HG03095 (cell line): ENCODE measurements at regions not wholly inside any gene's neighbourhood (a gene's known extent, or its start where the extent isn't known, plus 50 kb on each side); places are given as distances from the start of the nearest gene placed in this dataset.

Source experiments
- ATAC-seq: cut with Tn5 transposase; IDR thresholded peaks from one replicate; pipeline ENCODE4 v1.9.1; 2021; ENCODE audit warnings: moderate library complexity; ENCODE audit not compliant: unreplicated experiment

DNA sequence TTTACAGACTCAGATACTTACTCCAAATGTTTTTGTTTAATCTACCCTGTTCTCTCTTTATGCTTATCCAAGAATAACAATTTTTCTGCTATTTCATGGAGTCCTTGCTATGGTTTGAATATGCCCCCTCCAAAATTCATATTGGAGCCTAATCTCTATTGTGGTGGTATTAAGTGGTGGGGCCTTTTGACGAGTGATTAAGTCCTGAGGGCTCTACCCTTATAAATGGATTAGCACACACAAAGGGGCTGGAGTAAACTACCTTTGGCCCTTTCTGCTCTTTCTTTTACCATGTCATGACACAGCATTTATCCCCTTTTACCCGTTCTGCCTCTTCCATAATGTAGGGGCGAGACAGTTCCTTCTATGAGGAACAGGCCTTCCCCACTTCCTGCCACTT lies 285.5 kb downstream of the GASK1B start:
- no peak for ATAC-seq

DNA sequence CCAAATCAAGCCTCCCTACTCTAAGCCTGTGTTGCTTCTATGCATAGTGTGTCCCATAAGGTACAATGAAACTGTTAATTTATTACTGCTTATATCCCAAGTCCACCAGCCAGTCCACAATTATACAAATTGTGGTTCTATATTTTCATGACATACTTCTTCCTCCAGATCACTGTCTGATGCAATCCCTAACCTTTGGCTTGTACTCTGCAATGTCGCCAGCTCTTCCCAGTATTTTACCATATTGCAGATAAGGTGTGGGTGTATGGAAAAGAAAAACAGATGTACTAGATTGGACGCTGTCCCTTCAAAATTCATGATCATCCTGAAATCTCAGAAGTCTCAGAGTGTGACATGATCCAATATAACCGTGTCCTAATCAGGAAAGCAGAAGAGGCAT lies 286.2 kb downstream of the GASK1B start:
- no peak for ATAC-seq

DNA sequence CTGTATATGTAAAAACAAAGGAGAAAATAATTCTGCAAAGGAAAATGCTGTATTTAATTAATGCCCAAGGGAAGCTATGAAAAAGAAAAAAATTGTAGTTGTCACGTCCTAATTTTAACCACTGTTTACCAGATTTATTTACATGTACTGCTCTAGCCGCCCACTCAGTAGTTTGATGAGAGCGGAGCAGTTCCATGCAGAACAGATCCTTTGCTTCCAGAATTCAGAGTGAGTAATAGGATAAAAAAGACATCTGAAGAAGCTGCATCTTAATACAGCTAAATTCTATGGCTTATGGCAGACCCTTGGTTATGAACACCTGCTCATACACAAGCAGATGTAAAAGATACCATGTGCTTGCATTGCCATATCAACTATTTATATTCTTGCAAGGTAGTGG lies 287.0 kb downstream of the GASK1B start:
- no peak for ATAC-seq

DNA sequence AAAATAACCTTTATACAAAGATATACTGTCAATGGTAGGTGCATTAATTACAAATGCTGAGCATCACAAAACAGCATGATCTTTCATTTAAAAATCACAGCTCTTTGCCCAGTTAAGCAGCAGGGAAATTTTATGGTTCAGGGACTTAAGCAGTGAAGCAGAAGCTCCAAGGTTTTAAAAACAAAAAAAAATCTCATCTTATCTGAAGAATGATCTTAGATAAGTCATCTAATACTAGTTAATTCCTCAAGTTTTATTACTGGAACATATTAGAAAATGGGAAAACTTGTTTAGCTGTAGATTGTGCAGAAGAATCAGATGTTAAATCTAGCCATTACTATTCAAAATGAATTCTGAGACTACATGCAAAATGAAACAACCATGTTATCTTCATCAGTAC lies 289.9 kb downstream of the GASK1B start:
- no peak for ATAC-seq

DNA sequence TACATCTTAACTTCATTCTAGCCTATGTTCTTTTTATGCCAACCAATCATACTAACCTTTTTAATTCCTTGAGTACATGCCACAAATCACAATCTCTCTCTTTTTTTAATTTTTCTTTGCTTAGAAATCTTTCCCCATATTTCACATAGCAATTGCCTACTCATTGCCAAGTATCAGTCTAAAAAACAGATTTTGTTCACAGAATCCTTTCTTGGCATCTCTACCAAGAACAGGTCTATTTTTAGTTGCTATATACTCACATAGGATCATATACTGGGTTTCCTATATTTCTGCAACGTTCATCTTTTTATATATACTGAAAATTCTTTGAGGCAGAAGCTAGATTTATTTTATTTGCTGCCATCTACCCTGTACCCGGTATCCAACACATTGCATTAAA lies 292.1 kb downstream of the GASK1B start:
- no peak for ATAC-seq

DNA sequence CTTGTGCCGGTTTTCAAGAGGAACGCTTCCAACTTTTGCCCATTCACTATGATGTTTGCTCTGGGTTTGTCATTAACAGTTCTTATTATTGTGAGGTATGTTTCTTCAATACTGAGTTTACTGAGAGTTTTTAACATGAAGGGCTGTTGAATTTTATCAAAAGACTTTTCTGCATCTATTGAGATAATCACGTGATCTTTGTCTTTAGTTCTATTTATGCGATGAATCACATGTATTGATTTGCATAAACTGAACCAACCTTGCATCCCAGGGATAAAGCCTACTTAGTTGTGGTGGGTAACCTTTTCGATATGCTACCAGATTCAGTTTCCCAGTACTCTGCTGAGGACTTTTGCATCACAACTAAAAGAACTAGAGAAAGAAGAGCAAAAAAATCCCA lies 318.0 kb downstream of the GASK1B start:
- ATAC-seq, result no peak

DNA sequence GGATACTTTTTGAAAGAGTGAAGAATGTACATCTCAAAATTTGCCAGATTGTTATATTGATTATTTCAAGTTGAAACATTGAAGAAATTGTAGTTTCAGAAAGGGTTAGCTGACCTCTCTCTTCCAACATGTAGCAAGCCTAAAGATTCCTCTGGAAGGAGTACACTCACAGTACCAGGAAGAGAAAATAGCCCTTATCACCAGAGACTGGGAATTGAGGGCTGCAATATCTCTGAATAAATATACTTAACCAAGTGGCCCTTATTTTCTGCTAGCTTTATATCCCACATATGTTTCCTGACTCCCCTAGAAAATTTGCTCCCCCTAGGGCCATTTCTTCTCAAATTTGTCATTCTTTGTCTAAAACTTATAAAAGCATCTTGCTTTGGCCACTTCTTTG lies 332.2 kb downstream of the GASK1B start:
- ATAC-seq, result no peak

DNA sequence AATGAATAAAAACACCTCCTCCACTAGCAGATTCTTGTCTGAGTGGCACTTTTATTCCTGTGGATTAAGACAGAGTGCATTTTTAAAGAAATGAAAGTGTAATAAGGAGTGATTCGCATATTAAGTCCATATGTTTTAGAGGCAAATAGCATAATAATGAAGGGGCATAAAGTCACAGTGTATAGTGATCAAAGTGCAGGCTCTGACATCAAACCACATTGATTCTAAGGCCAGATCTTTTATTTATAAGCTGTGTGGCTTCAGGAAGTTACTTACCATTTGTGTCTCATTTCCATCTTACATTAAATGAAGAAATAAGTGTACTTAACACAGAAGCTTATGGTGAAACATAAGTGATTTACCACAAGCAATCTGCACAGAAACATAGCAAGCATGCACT lies 332.8 kb downstream of the GASK1B start:
- no peak for ATAC-seq

DNA sequence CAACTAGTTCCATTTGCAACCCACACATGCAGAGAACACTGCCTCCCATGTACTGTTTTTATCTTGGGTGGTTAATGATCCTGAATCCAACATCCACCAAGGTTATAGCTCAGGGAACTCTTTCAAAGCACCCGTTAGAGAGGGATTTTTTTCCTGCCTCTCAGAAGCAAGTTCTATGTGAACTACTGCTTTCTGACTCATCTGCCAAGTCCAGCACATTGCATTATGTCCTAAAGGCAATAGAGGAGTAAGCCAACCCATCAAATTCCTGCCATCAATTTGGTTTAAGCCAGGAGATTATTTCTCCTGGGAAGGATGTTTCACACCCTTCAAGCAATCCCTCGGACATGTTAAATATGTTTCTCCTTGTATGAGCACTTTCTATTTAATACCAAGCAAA lies 334.5 kb downstream of the GASK1B start:
- no peak for ATAC-seq

DNA sequence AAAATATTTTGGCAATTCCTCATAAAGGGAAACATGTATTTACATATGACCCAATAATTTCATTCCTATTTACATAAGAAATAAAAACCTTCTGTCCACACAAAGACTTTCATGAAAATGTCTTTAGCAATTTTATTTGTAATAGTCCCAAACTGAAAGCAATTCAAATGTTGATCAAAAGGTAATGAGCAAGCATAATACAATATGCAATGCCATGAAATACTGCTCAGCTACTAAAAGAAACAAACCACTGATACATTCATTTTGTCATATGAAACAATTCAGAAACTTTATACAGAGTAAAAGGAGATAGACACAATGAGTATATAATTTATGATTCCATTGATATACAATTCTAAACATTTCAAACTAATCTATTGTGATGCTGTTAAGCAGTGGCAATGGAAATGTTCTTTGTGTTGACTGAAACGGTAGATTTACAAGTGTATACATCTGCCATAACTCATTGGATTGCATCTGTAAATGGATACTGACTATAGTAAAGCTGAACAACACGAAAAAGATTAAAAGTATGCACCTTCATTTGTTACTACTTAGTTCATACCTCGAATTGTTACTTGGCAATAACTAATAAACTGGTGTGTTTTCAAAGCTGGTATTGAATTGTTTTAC lies 335.6 kb downstream of the GASK1B start:
- no peak for ATAC-seq

DNA sequence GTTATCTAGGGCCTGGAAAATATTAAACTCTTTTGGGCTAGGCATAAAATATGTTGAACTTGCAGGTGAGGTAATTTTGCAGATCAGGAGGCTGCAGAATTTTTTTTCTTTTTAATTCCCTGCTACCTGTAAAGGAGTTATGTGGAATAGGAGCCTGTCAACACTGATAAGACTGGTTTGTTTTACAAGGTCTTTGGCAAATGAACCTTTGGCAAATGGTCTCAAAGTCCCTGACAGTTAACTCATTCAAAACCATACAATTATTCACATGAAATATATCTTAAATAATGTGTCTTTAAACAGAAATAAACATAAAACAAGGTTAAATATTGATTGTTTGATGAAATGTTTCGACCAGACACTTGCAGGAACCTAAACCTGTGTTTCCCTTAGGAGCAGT lies 340.2 kb downstream of the GASK1B start:
- ATAC-seq, result no peak

DNA sequence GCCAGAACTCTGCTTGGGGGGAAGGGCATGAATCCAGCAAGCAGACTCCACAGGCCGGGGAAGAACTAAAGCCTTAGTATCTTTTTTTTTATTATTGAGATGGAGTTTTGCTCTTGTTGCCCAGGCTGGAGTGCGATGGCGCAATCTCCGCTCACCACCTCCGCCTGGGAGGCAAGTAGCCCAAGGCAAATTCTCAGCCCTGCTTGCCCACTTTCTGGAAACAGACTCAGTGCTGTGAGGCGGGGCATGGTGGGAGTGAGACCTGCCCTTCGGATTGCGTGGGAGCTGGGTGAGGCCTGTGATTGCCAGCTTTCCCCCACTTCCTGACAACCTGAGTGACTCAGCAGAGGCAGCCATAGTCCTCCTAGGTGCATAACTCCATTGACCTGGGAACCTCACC lies 348.8 kb downstream of the GASK1B start:
- ATAC-seq, result no peak

DNA sequence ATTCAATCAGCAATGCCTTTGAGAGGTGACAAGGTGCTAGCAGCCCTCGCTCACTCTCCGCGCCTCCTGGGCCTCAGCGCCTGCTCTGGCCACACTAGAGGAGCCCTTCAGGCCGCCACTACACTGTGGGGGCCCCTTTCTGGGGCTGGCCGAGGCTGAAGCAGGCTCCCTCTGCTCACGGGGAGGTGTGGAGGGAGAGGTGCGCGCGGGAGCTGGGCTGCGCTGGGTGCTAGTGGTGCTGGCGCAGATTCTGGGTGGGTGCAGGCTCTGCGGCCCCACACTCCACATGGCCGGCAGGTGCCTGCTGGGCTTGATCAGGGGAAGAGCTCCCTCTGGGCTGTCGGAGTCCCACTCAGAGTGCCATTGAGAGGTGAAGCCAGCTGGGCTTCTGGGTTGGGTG lies 351.0 kb downstream of the GASK1B start:
- no peak for ATAC-seq

DNA sequence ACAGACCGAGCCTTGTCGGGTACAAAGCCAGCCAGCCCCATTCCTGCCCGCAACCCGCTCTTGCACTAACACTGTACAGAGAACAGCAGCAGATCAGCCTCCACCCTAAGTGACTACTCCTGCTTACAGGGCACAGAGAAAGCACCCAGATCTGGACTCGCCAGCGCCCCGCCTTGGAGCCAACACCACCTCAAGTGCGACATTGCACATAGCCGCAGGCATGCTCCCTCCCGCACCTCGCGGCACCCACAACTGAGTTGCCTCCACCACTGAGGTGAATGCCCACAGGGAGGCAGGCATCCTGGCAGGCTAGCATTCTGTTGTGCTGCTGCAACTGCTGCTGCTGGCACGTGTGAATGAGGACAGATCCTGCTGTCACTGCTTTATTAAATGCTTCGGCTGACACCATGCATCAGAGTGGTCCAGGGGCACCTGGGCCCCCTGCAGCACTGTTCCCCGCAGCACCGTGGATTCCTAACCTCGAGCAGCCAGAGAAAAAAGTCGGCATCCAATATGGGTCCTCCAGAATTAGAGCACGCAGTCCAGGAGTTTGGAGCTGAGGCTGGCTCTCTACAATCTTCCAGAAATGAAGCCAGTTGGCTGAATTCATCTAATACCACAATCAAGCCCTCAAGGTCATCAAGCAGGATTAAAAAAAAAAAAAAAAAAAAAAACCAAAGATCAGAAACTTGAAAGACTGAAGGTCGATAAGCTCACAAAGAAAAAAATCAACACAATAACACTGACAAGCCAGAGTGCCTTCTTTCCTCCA lies 352.9 kb downstream of the GASK1B start:
- ATAC-seq, result no peak

DNA sequence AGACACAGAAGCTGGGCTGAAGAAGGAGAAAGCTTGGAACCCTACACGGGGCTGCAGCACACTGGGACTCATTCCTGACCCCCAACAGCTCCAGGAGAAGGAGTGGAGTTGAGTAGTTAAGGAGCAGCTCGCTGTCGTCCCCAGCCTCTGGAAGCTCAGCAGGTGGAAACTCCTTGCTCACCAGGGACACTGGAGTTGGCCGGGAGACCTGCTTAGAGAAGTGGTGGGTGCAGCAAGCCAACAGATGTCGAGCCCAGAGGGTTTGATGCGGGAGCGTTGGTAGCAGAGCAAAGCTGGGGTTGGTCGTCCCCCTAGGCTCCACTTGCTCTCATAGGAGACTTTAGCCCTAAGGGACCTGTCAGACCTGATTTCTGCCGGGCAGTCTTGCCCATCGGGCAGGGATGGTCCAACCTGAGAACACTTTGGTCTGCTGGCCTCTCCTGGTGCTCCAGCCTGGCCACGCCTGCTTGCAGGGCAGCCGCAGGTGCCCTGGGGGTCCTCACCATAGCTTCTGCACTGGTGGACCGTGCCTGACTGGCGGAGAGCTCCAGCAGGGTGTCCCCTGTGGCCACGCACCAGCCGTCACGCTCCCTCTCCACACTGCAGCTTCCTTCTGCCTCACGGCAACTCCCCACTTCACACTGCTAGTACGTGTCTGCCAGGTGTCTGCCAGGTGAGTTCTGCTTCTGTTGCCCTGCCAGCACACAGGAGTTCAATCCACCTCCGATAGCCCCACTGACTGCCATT lies 353.7 kb downstream of the GASK1B start:
- no peak for ATAC-seq

DNA sequence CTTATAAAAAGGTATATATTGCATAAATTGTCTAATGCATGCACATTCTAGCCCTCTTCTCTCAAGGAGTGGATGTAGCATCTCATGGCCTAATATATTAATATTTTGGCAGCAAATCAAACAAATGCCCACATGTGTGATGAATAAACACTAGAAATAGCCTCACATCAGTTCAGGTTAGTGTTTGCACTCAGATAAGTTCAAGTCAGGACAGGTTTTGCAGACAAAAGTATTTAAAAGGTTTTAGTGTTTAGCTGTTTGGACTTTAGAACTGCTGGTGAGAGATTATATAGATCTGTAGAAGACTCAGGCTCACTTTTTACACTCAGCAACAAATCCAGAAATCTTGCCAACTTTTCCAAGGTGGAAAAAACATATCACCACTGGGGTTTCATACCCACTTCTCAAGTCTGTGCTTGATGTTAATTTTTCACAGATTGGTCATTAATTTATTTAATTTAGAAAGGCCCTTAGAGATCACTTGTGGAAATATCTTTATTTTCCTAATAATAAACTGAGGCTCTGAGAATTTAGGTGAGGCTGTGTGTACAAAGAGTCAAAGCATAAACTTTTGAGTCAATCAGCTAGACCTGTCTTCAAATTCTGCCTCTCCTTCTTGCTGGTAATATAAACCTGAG lies 362.6 kb downstream of the GASK1B start:
- no peak for ATAC-seq

DNA sequence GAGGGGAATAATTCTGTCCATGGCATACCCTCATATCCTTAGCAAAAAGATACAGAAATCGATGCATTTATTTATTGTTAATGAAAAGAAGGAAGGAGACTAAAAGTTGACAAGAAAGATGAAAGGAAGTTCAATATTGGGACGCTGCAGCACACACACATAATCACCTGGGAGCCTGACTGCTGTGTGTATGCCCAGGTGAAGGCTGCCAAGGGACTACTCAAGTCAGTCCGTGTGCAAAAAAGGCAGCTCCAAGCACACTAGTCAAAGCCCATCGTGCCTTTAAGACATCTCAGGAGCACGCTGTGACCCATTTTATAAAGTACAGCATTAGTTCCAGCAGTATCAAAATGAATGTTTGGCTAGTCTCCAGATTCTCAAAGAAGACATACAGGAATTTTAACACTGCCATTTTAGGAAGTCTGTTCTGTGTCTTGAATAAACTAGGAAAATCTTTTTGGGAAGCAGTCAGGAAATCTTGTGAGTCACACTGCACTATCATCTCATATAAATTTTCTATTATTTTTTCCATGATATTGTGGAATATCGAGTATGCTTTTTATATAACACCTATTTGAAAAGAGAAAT lies 363.9 kb downstream of the GASK1B start:
- ATAC-seq, result no peak

DNA sequence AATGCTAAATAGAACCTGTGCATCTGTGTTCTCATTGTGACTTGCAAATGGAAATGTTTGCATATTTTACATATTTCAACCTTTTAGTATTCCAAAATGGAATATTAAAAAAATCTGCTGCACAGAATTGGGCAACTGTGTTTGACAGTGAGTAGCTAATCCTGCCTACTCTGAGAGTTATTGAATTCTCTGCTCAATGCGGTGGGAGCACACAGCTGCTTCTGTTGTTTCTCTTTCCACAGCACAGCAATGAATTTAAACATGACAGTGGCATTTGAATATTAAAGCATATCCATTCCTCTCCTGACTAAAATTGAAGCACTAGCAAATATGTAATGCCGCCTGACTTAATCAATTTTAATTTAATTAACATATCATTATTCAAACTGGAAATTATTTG lies 366.6 kb downstream of the GASK1B start:
- no peak for ATAC-seq

DNA sequence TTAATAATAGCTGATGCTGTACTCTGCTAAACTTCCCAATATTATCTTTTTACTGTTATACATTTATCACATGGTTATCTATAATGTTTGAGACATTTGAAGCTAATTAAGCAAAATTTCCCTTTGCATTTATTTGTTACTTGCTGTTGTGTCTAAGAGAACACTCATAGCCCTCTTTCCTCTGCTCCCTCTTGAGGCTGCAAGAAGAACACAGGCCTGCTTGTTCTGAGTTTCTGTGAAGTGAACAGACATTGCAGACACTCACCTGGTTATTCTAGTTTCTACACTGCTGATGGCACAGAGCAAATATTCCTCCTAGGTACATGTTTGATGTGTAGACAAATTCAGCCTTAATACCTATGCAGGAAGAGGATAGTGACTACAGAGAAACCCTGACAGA lies 367.8 kb downstream of the GASK1B start:
- no peak for ATAC-seq

DNA sequence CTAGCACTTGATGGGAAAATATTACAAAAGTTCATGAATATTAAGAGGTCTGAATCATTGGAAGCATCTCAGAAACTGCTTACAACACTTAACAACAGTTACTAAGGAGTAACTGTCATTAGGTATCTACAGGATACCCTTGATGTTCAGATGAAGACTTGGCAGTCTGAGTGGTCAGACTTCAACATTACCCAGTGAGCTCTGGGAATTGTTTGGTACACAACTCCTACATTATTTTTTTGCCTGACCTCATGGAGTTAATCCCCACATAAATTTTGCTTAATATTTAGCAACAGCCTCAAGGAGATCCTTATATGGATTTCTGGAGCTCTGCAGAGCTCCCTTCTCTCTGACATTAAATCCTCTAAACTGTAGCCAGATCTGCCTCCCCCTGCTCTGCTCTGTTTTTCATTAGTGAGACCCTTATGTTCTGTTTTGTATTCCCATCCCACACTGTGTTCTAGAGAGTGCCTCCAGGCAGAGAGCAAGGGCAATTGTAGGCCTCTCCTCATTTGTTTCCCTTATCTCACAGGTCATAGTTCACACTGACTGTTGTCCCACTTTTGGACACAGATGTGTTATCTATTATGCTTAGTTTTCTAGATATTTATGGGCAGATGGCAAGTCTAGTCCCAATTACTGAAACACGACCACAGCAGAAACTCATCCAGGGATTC lies 368.8 kb downstream of the GASK1B start:
- no peak for ATAC-seq

DNA sequence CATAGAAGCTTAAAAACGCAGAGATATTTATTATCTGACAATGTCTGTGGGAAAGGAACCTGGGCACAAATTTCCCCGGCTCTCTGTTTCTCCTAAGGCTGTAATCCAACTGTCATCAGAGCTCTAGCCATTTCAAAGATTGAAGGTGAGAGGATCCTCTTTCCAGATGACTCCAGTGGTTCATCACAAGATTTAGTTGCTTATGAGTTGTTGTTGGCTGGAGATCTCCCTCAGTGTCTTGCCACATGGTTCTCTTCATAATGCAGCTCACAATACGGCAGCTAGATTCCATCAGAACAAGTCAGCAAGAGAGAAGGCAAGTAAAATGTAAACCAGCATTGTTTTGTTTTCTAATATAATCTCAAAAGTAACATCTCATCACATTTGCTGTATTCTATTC lies 369.4 kb downstream of the GASK1B start:
- ATAC-seq, result no peak
